Glutamatergic neuron (in vitro differentiated cells): ENCODE measurements at regions not wholly inside any gene's neighbourhood (a gene's known extent, or its start where the extent isn't known, plus 50 kb on each side); places are given as distances from the start of the nearest gene placed in this dataset.

Experiments used
- DNase-seq: peaks from one replicate; pipeline ENCODE4 v3.0.0; 2022
- H3K27ac Mint-ChIP-seq: one replicate; pipeline ENCODE4 v1.8.0; 2020; ENCODE audit warnings: mild to moderate bottlenecking, mixed read lengths, inconsistent platforms; ENCODE audit not compliant: unreplicated experiment
- H3K27me3 Mint-ChIP-seq: one replicate; pipeline ENCODE4 v1.8.0; 2020; ENCODE audit warnings: mild to moderate bottlenecking, moderate library complexity, mixed read lengths, inconsistent platforms; ENCODE audit not compliant: unreplicated experiment
- H3K36me3 Mint-ChIP-seq: one replicate; pipeline ENCODE4 v1.8.0; 2020; ENCODE audit warnings: mild to moderate bottlenecking, mixed read lengths, inconsistent platforms; ENCODE audit not compliant: unreplicated experiment
- H3K4me1 Mint-ChIP-seq: one replicate; pipeline ENCODE4 v1.8.0; 2020; ENCODE audit warnings: mild to moderate bottlenecking, low read depth, mixed read lengths, inconsistent platforms; ENCODE audit not compliant: unreplicated experiment
- H3K4me3 Mint-ChIP-seq: one replicate; pipeline ENCODE4 v1.8.0; 2020; ENCODE audit warnings: mild to moderate bottlenecking, mixed read lengths, inconsistent platforms; ENCODE audit not compliant: unreplicated experiment
- H3K9me3 Mint-ChIP-seq: one replicate; pipeline ENCODE4 v1.8.0; 2020; ENCODE audit warnings: mild to moderate bottlenecking, moderate library complexity, mixed read lengths, inconsistent platforms; ENCODE audit not compliant: unreplicated experiment
- CTCF ChIP-seq: fragments of 200-600 bp; sonication (generic); IDR thresholded peaks from one replicate; pipeline ENCODE4 v1.5.0; 2021; ENCODE audit not compliant: partially characterized antibody, unreplicated experiment

GRCh38 chr15:86021281-86022264, 58.1 kb upstream of the AGBL1 start:
- Mint-ChIP-seq H3K27me3 (no peaks in the 10 kb centered on the region), H3K4me1 (no peaks in the 10 kb centered on the region), H3K36me3 (no peaks in the 10 kb centered on the region), H3K4me3 (no peak overlapping the region), H3K9me3 (no peaks in the 10 kb centered on the region), H3K27ac (no peak overlapping the region)
- TF ChIP-seq CTCF = no peak
- no peak for DNase-seq

DNA sequence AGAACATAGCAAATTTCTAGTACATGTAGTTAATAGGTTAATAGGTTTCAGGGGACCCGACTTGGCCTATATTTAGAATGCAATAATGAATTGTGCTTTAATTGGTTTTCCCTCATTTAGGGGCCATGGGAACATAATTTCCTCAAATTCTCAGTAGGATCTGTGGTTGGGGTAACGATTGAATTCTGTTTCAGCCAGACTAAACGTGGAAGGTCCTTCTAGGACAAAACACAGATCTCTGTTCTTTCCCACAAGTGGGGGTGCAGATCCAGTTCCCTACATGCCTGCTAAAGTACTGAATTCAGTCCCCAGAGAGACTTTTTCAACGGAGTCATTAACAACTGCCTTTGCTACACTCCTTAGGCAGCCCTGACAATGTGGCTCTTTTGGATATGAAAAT, 50.7 kb upstream of the AGBL1 start:
- no peak for DNase-seq

More for the DNA sequence above, 50.7 kb upstream of the AGBL1 start:
- H3K27me3 Mint-ChIP-seq = no peaks in the 10 kb centered on the region
- H3K9me3 Mint-ChIP-seq = peaks cover 3% of the 10 kb centered on the region
- H3K36me3 Mint-ChIP-seq = no peaks in the 10 kb centered on the region
- no peak overlapping the region for H3K4me3 Mint-ChIP-seq
- H3K27ac Mint-ChIP-seq = no peak overlapping the region
- no peaks in the 10 kb centered on the region for H3K4me1 Mint-ChIP-seq
- no peak for TF ChIP-seq CTCF
